Liver (tissue), 8 donors: ENCODE measurements at regions not wholly inside any gene's neighbourhood (a gene's known extent, or its start where the extent isn't known, plus 50 kb on each side); places are given as distances from the start of the nearest gene placed in this dataset.

ENCODE experiments used
- DNase-seq: peaks from one replicate; pipeline ENCODE4 v3.0.0-alpha.2; 2017; ENCODE audit warnings: low spot score
- H3K27ac ChIP-seq, 2 donors: one replicate each; pipeline ENCODE4 v1.7.0; 2013; ENCODE audit warnings: inconsistent platforms in 2 of 2, low read length in 2 of 2, control low read depth in 1 of 2, low read depth in 1 of 2, mild to moderate bottlenecking in 1 of 2
- H3K27me3 ChIP-seq, 4 donors: one replicate each; pipeline versions ENCODE4 v1.6.1 to v1.7.0; 2013; ENCODE audit warnings: low read length in 3 of 4, inconsistent platforms in 1 of 4, mild to moderate bottlenecking in 1 of 4, moderate library complexity in 1 of 4; ENCODE audit not compliant: control insufficient read depth in 4 of 4, insufficient read depth in 4 of 4
- H3K36me3 ChIP-seq, 4 donors: one replicate each; pipeline versions ENCODE4 v1.6.1 to v1.7.0; 2013; ENCODE audit warnings: low read length in 3 of 4, mild to moderate bottlenecking in 3 of 4, low read depth in 1 of 4, moderate library complexity in 1 of 4; ENCODE audit not compliant: control insufficient read depth in 4 of 4, insufficient read depth in 3 of 4
- H3K4me1 ChIP-seq, 4 donors: one replicate each; pipeline versions ENCODE4 v1.6.1 to v1.7.0; 2013; ENCODE audit warnings: low read length in 3 of 4, mild to moderate bottlenecking in 3 of 4, moderate library complexity in 1 of 4; ENCODE audit not compliant: control insufficient read depth in 4 of 4, insufficient read depth in 4 of 4
- H3K4me3 ChIP-seq, 3 donors: one replicate each; pipeline versions ENCODE4 v1.6.1 to v1.7.0; 2013; ENCODE audit warnings: low read length in 3 of 3, control low read depth in 1 of 3, low read depth in 1 of 3, mild to moderate bottlenecking in 1 of 3
- H3K9ac ChIP-seq, 2 donors: one replicate each; pipeline ENCODE4 v1.7.0; 2013; ENCODE audit warnings: low read length in 2 of 2, mild to moderate bottlenecking in 2 of 2, moderate library complexity in 2 of 2, control low read depth in 1 of 2, low read depth in 1 of 2
- H3K9me3 ChIP-seq, 4 donors: one replicate each; pipeline versions ENCODE4 v1.6.1 to v1.7.0; 2013; ENCODE audit warnings: low read length in 3 of 4; ENCODE audit not compliant: control insufficient read depth in 4 of 4
- ATF3 ChIP-seq: IDR thresholded peaks from 2 replicates; pipeline ENCODE4 v1.6.1; 2016; ENCODE audit warnings: antibody characterized with exemption
- EGR1 ChIP-seq, 2 donors: IDR thresholded peaks; 2 replicates each; pipeline ENCODE4 v1.6.1; 2016 to 2018; ENCODE audit warnings: antibody characterized with exemption in 2 of 2, low read depth in 2 of 2
- FOXA1 ChIP-seq: IDR thresholded peaks from 2 replicates; pipeline ENCODE4 v1.6.1; 2016; ENCODE audit warnings: antibody characterized with exemption
- FOXA2 ChIP-seq: IDR thresholded peaks from 2 replicates; pipeline ENCODE4 v1.6.1; 2016; ENCODE audit warnings: antibody characterized with exemption
- HNF4A ChIP-seq, 2 donors: conservative IDR thresholded peaks; 2 replicates each; pipeline ENCODE4 v1.6.1; 2016; ENCODE audit warnings: antibody characterized with exemption in 2 of 2, mild to moderate bottlenecking in 2 of 2
- HNF4G ChIP-seq: IDR thresholded peaks from 2 replicates; pipeline ENCODE4 v1.6.1; 2016; ENCODE audit warnings: antibody characterized with exemption
- MAX ChIP-seq: IDR thresholded peaks from 2 replicates; pipeline ENCODE4 v1.6.1; 2016; ENCODE audit warnings: antibody characterized with exemption
- NR2F2 ChIP-seq: IDR thresholded peaks from 2 replicates; pipeline ENCODE4 v1.6.1; 2016; ENCODE audit warnings: antibody characterized with exemption
- RAD21 ChIP-seq, 2 donors: IDR thresholded peaks; 2 replicates each; pipeline ENCODE4 v1.6.1; 2016; ENCODE audit warnings: antibody characterized with exemption in 2 of 2, mild to moderate bottlenecking in 2 of 2
- RXRA ChIP-seq, 2 donors: IDR thresholded peaks; 2 replicates each; pipeline ENCODE4 v1.6.1; 2017 to 2018; ENCODE audit warnings: antibody characterized with exemption in 2 of 2, mild to moderate bottlenecking in 1 of 2
- SP1 ChIP-seq: IDR thresholded peaks from 2 replicates; pipeline ENCODE4 v1.6.1; 2018; ENCODE audit warnings: antibody characterized with exemption, mild to moderate bottlenecking
- TAF1 ChIP-seq: conservative IDR thresholded peaks from 2 replicates; pipeline ENCODE4 v1.6.1; 2016; ENCODE audit warnings: antibody characterized with exemption, mild to moderate bottlenecking
- WGBS: extraction: QIAGEN DNeasy Blood & Tissue Kit; methylation state at CpG from one replicate; pipeline ENCODE4 v1.1.7; 2013; 5-methylcytosine and 5-hydroxymethylcytosine counted together
- TF ChIP-seq, protein P1 (sequence below): IDR thresholded peaks from 2 replicates; pipeline ENCODE4 v1.6.1; 2016; ENCODE audit warnings: antibody characterized with exemption
- TF ChIP-seq, protein P2 (sequence below): fragments of 150-350 bp; IDR thresholded peaks from 2 replicates; pipeline ENCODE4 v1.5.1; 2017; ENCODE audit warnings: improper control_type of control experiment, low read depth, low read length; ENCODE audit not compliant: missing input control
- donor health status: healthy.
- donor health status: healthy.
- donor health status: healthy.
- donor health status: healthy.
- donor health status: healthy.

GRCh38 chr9:30995956-30996738 is 1388.3 kb upstream of the ACO1 start:
- Histone ChIP-seq H3K9ac (no peak overlapping the region), H3K9me3 (no peaks in the 10 kb centered on the region), H3K27me3 (no peaks in the 10 kb centered on the region), H3K4me3 (no peak overlapping the region), H3K4me1 (no peaks in the 10 kb centered on the region), H3K36me3 (no peaks in the 10 kb centered on the region), H3K27ac (no peak overlapping the region)
- no peak for DNase-seq
- 73% methylated on average over 5 of the region's 5 CpGs for whole genome bisulfite sequencing
- TF ChIP-seq, protein P1, sequence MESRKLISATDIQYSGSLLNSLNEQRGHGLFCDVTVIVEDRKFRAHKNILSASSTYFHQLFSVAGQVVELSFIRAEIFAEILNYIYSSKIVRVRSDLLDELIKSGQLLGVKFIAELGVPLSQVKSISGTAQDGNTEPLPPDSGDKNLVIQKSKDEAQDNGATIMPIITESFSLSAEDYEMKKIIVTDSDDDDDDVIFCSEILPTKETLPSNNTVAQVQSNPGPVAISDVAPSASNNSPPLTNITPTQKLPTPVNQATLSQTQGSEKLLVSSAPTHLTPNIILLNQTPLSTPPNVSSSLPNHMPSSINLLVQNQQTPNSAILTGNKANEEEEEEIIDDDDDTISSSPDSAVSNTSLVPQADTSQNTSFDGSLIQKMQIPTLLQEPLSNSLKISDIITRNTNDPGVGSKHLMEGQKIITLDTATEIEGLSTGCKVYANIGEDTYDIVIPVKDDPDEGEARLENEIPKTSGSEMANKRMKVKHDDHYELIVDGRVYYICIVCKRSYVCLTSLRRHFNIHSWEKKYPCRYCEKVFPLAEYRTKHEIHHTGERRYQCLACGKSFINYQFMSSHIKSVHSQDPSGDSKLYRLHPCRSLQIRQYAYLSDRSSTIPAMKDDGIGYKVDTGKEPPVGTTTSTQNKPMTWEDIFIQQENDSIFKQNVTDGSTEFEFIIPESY = no peak
- no peak for TF ChIP-seq RXRA (IDR thresholded peaks at IDR 0.05)
- TF ChIP-seq NR2F2 = no peak
- TF ChIP-seq HNF4G = no peak
- TF ChIP-seq TAF1 = no peak
- no peak for TF ChIP-seq HNF4A (conservative IDR thresholded peaks at IDR 0.05)
- TF ChIP-seq MAX = no peak
- TF ChIP-seq ATF3 = no peak
- no peak for TF ChIP-seq FOXA2
- TF ChIP-seq RAD21 (IDR thresholded peaks at IDR 0.05) = no peak
- TF ChIP-seq, protein P2, sequence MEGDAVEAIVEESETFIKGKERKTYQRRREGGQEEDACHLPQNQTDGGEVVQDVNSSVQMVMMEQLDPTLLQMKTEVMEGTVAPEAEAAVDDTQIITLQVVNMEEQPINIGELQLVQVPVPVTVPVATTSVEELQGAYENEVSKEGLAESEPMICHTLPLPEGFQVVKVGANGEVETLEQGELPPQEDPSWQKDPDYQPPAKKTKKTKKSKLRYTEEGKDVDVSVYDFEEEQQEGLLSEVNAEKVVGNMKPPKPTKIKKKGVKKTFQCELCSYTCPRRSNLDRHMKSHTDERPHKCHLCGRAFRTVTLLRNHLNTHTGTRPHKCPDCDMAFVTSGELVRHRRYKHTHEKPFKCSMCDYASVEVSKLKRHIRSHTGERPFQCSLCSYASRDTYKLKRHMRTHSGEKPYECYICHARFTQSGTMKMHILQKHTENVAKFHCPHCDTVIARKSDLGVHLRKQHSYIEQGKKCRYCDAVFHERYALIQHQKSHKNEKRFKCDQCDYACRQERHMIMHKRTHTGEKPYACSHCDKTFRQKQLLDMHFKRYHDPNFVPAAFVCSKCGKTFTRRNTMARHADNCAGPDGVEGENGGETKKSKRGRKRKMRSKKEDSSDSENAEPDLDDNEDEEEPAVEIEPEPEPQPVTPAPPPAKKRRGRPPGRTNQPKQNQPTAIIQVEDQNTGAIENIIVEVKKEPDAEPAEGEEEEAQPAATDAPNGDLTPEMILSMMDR = no peak
- no peak for TF ChIP-seq EGR1 (IDR thresholded peaks at IDR 0.05; ENCODE audit: low read depth in 2 of 2)
- no peak for TF ChIP-seq FOXA1

- Histone ChIP-seq H3K27ac (no peak overlapping the region), H3K36me3 (no peaks in the 10 kb centered on the region), H3K4me3 (no peak overlapping the region), H3K27me3 (no peaks in the 10 kb centered on the region), H3K9me3 (no peaks in the 10 kb centered on the region), H3K9ac (no peak overlapping the region), H3K4me1 (no peaks in the 10 kb centered on the region)
- 50% methylated on average over 1 of the region's 1 CpG for WGBS
- no peak for DNase-seq
- TF ChIP-seq HNF4A (conservative IDR thresholded peaks at IDR 0.05) (no peak), FOXA1 (no peak), SP1 (no peak), HNF4G (no peak), ATF3 (no peak), RXRA (IDR thresholded peaks at IDR 0.05) (no peak), FOXA2 (no peak)
Measured at GRCh38 chr9:30996761-30997160, 1387.7 kb upstream of the ACO1 start.
